DND-41 (cell line): ENCODE measurements at regions not wholly inside any gene's neighbourhood (a gene's known extent, or its start where the extent isn't known, plus 50 kb on each side); places are given as distances from the start of the nearest gene placed in this dataset.

Source experiments
- ATAC-seq: fragments of 200-7000 bp; cut with Tn5 transposase; 3 replicates; pipeline ENCODE4 v1.9.1; 2021; ENCODE audit warnings: low read depth; ENCODE audit not compliant: insufficient read depth
- DNase-seq: peaks from one replicate; pipeline ENCODE4 v3.0.0-alpha.2; 2020
- H2AFZ ChIP-seq: 2 replicates; pipeline ENCODE4 v1.6.0; 2012; ENCODE audit warnings: low read depth, low read length
- H3K27ac ChIP-seq: 2 replicates; pipeline ENCODE4 v1.5.1; 2012; ENCODE audit warnings: low read length, inconsistent platforms
- H3K27me3 ChIP-seq: fragments of 200-600 bp; sonication (generic); 2 replicates; pipeline ENCODE4 v1.6.0; 2012; ENCODE audit warnings: low read length, mild to moderate bottlenecking, inconsistent platforms; ENCODE audit not compliant: insufficient read depth, poor library complexity
- H3K36me3 ChIP-seq: 2 replicates; pipeline ENCODE4 v1.5.1; 2012; ENCODE audit warnings: low read length, inconsistent platforms; ENCODE audit not compliant: insufficient read depth
- H3K4me1 ChIP-seq: 2 replicates; pipeline ENCODE4 v1.5.1; 2012; ENCODE audit warnings: mild to moderate bottlenecking, low read length; ENCODE audit not compliant: insufficient read depth
- H3K4me2 ChIP-seq: 2 replicates; pipeline ENCODE4 v1.6.0; 2012; ENCODE audit warnings: mild to moderate bottlenecking, moderate library complexity, low read length, inconsistent platforms; ENCODE audit not compliant: insufficient read depth
- H3K4me3 ChIP-seq, 2 experiments: fragments of 200-600 bp in 1 of 2; shearing (Covaris generic) in 1 of 2; 2 replicates each; pipeline ENCODE4 v1.5.1; 2012 to 2016; ENCODE audit warnings: inconsistent platforms in 2 of 2, low read length in 2 of 2, mild to moderate bottlenecking in 2 of 2, low read depth in 1 of 2, moderate library complexity in 1 of 2
- H3K79me2 ChIP-seq: 2 replicates; pipeline ENCODE4 v1.6.0; 2012; ENCODE audit warnings: low read length, inconsistent platforms; ENCODE audit not compliant: insufficient read depth
- H3K9ac ChIP-seq: 2 replicates; pipeline ENCODE4 v1.6.0; 2012; ENCODE audit warnings: low read depth, mild to moderate bottlenecking, inconsistent platforms, low read length, moderate library complexity
- H3K9me3 ChIP-seq: 2 replicates; pipeline ENCODE4 v1.5.1; 2012; ENCODE audit warnings: low read length, moderate library complexity, mild to moderate bottlenecking, inconsistent platforms; ENCODE audit not compliant: insufficient read depth, severe bottlenecking
- H4K20me1 ChIP-seq: 2 replicates; pipeline ENCODE4 v1.6.0; 2012; ENCODE audit warnings: low read length; ENCODE audit not compliant: insufficient read depth
- CTCF ChIP-seq: IDR thresholded peaks from 2 replicates; pipeline ENCODE4 v1.5.1; 2012; ENCODE audit warnings: borderline replicate concordance, low read length, moderate library complexity, mild to moderate bottlenecking; ENCODE audit not compliant: poor library complexity, severe bottlenecking; ENCODE audit errors: extremely low read depth
- EZH2 ChIP-seq: IDR thresholded peaks from 3 replicates; pipeline ENCODE4 v1.6.1; 2012; ENCODE audit warnings: borderline replicate concordance, low read depth, mild to moderate bottlenecking, moderate library complexity, low read length, inconsistent platforms; ENCODE audit not compliant: severe bottlenecking

GRCh38 chr13:44303681-44304432, 69.8 kb upstream of the SERP2 start:
- H3K4me1 ChIP-seq = peaks cover 68% of the 10 kb centered on the region
- H3K27me3 ChIP-seq = no peaks in the 10 kb centered on the region

DNA sequence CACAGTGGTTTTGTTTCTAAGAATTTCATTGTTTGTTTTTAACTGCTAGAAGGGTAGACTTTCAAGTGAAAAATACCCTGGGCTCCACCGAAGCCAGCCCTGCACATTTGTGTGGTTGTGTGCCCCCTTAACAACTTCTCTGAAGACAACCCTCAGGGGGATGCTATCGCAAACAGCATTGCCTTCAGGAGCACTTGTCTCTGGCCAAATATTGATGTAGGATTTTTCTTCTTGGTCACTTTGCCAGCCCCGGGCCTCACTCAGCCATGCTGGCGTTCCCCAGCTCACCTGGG, 69.2 kb upstream of the SERP2 start:
- H3K4me1 ChIP-seq = peaks cover 68% of the 10 kb centered on the region
- peak; percentile 58 for ATAC-seq
- H3K4me3 ChIP-seq = no peak overlapping the region
- no peaks in the 10 kb centered on the region for H3K79me2 ChIP-seq
- peak; percentile 73 for DNase-seq
- no peaks in the 10 kb centered on the region for H3K36me3 ChIP-seq
- no peaks in the 10 kb centered on the region for H3K9me3 ChIP-seq
- no peaks in the 10 kb centered on the region for H4K20me1 ChIP-seq
- no peaks in the 10 kb centered on the region for H3K27me3 ChIP-seq
- H3K27ac ChIP-seq = peak overlapping the region; percentile 72
- H3K4me2 ChIP-seq = peak overlapping the region; percentile 32
- TF ChIP-seq EZH2 = no peak
- TF ChIP-seq CTCF = no peak
- peak overlapping the region; percentile 46 for H2AFZ ChIP-seq
- 0 out of 2 replicates have a peak overlapping the region, but pooled peaks have one; percentile 13 for H3K9ac ChIP-seq

More at GRCh38 chr13:44303681-44304432, 69.8 kb upstream of the SERP2 start:
- TF ChIP-seq EZH2 (no peak), CTCF (no peak)
- DNase-seq (peak; percentile 24), ATAC-seq (peak; percentile 28)
- Histone ChIP-seq H3K79me2 (no peaks in the 10 kb centered on the region), H3K4me3 (peak overlapping the region in 1 of 2 experiments; percentile 7; a peak in 1 of 4 replicates), H4K20me1 (no peaks in the 10 kb centered on the region), H3K4me2 (peak overlapping the region; percentile 32), H3K36me3 (no peaks in the 10 kb centered on the region), H3K27ac (peak overlapping the region; percentile 72), H3K9ac (peak overlapping the region; percentile 31), H3K9me3 (no peaks in the 10 kb centered on the region), H2AFZ (peak overlapping the region; percentile 46)

DNA sequence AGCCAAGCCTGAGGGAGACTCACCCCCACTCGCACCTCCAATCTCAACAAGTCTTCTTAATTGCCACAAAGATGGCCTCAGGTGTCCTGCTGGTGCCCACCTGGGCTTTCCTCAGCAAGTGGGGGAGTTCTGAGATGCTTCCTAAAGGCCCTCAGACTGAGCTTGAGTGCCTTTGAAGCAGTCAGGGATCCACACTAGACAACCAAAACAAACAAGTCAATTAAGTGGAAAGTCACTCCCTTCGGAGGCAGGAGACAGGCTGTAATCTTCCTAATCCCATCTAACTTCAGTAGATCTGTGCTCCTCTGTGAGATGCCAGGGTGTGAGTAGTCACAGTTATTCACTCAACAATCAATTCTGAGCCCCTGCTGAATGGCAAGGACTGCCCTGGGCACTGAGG, 68.3 kb upstream of the SERP2 start:
- H2AFZ ChIP-seq = no peak overlapping the region
- no peaks in the 10 kb centered on the region for H3K36me3 ChIP-seq
- H3K79me2 ChIP-seq = no peaks in the 10 kb centered on the region
- H3K9ac ChIP-seq = no peak overlapping the region
- DNase-seq = no peak
- no peak overlapping the region for H3K4me3 ChIP-seq
- no peaks in the 10 kb centered on the region for H3K27me3 ChIP-seq
- peak overlapping the region; percentile 72 for H3K27ac ChIP-seq
- no peak for ATAC-seq
- no peak overlapping the region for H3K4me2 ChIP-seq
- peaks cover 68% of the 10 kb centered on the region for H3K4me1 ChIP-seq
- no peaks in the 10 kb centered on the region for H3K9me3 ChIP-seq
- no peak for TF ChIP-seq EZH2
- TF ChIP-seq CTCF = no peak
- H4K20me1 ChIP-seq = no peaks in the 10 kb centered on the region
